Caco-2 (cell line): ENCODE measurements at regions not wholly inside any gene's neighbourhood (a gene's known extent, or its start where the extent isn't known, plus 50 kb on each side); places are given as distances from the start of the nearest gene placed in this dataset.

Experiments used
- BruUV-seq: library from RNA; stranded (reverse); fragments of 400-500 nt; replicated peaks from 2 replicates; lab custom pipeline; 2021; lab: Mats Ljungman, UMichigan
- CTCF ChIA-PET: fragments of 300-600 bp; sonication (Branson Sonifier 250); formaldehyde crosslinking; loops from one replicate; lab custom pipeline; 2022; ENCODE audit warnings: antibody characterized with exemption; lab: Charles Lee
- POLR2A ChIA-PET: fragments of 300-600 bp; sonication (Branson Sonifier 250); formaldehyde crosslinking; loops from one replicate; lab custom pipeline; 2022; ENCODE audit warnings: antibody characterized with exemption; lab: Charles Lee
- DNase-seq, 2 experiments: peaks; one replicate each; pipeline versions ENCODE4 v3.0.0 to v3.0.0-alpha.2; 2020 to 2022
- H3K27me3 ChIP-seq: replicated peaks from 2 replicates; pipeline ENCODE4 v1.6.0; 2011; ENCODE audit warnings: low read length; ENCODE audit not compliant: control insufficient read depth, insufficient read depth
- H3K36me3 ChIP-seq: 2 replicates; pipeline ENCODE4 v1.5.1; 2011; ENCODE audit warnings: low read length; ENCODE audit not compliant: control insufficient read depth, insufficient read depth
- H3K4me1 ChIP-seq: fragments of 250-450 bp; sonication (Bioruptor Pico); 2 replicates; pipeline ENCODE4 v1.5.1; 2020; ENCODE audit warnings: mild to moderate bottlenecking
- H3K4me3 ChIP-seq: 2 replicates; pipeline ENCODE4 v1.5.1; 2011; ENCODE audit warnings: low read depth, mild to moderate bottlenecking, control low read depth, low read length
- H3K9me3 ChIP-seq: fragments of 250-450 bp; sonication (Bioruptor Pico); 2 replicates; pipeline ENCODE4 v1.5.1; 2020; ENCODE audit warnings: mild to moderate bottlenecking, moderate library complexity
- H3K27ac Mint-ChIP-seq: one replicate; pipeline ENCODE4 v1.8.0; 2022; ENCODE audit warnings: mixed read lengths; ENCODE audit not compliant: unreplicated experiment
- H3K27me3 Mint-ChIP-seq: one replicate; pipeline ENCODE4 v1.8.0; 2022; ENCODE audit warnings: mixed read lengths; ENCODE audit not compliant: insufficient read depth, unreplicated experiment
- H3K36me3 Mint-ChIP-seq: one replicate; pipeline ENCODE4 v1.8.0; 2022; ENCODE audit warnings: mild to moderate bottlenecking, mixed read lengths; ENCODE audit not compliant: insufficient read depth, unreplicated experiment
- H3K4me1 Mint-ChIP-seq: one replicate; pipeline ENCODE4 v1.8.0; 2022; ENCODE audit warnings: low read depth, mixed read lengths; ENCODE audit not compliant: unreplicated experiment
- H3K4me3 Mint-ChIP-seq: one replicate; pipeline ENCODE4 v1.8.0; 2022; ENCODE audit warnings: mild to moderate bottlenecking, moderate library complexity, mixed read lengths; ENCODE audit not compliant: unreplicated experiment
- H3K9me3 Mint-ChIP-seq: one replicate; pipeline ENCODE4 v1.8.0; 2022; ENCODE audit warnings: mixed read lengths; ENCODE audit not compliant: unreplicated experiment
- CTCF ChIP-seq, 2 experiments: fragments of 200-600 bp in 1 of 2; IDR thresholded peaks; 1 replicate in 1 of 2; 2 replicates in 1 of 2; pipeline versions ENCODE4 v1.5.1 to v1.8.0; 2011 to 2022; ENCODE audit warnings: antibody characterized with exemption in 1 of 2, control low read depth in 1 of 2, inconsistent platforms in 1 of 2, low read depth in 1 of 2, low read length in 1 of 2, mild to moderate bottlenecking in 1 of 2, moderate library complexity in 1 of 2; ENCODE audit not compliant: insufficient read depth in 1 of 2, severe bottlenecking in 1 of 2, unreplicated experiment in 1 of 2
- intact Hi-C: fragments of 100-400 bp; cut with micrococcal nuclease; formaldehyde crosslinking; loops from one replicate; pipeline ENCODE4 v1.10.0; 2022; ENCODE audit not compliant: unreplicated experiment

GRCh38 chr5:93296338-93296737, 284.7 kb downstream of the NR2F1-AS1 start:
- no peaks in the 10 kb centered on the region for H3K4me1 Mint-ChIP-seq
- Histone ChIP-seq H3K36me3 (no peaks in the 10 kb centered on the region), H3K4me3 (no peak overlapping the region), H3K27me3 (no peaks in the 10 kb centered on the region), H3K4me1 (no peaks in the 10 kb centered on the region), H3K9me3 (no peaks in the 10 kb centered on the region)
- intact Hi-C loops: no loop called here
- no TSS peak for BruUV-seq
- no peak overlapping the region for H3K27ac Mint-ChIP-seq
- H3K9me3 Mint-ChIP-seq: no peaks in the 10 kb centered on the region
- no peak for TF ChIP-seq CTCF (IDR thresholded peaks at IDR 0.05; ENCODE audit: insufficient read depth in 1 of 2, low read depth in 1 of 2, low read length in 1 of 2, severe bottlenecking in 1 of 2, unreplicated experiment in 1 of 2)
- POLR2A ChIA-PET: no interaction called here
- no peak overlapping the region for H3K4me3 Mint-ChIP-seq
- CTCF ChIA-PET: no interaction called here
- no peaks in the 10 kb centered on the region for H3K36me3 Mint-ChIP-seq
- peaks cover 3% of the 10 kb centered on the region for H3K27me3 Mint-ChIP-seq
- no peak for DNase-seq

- TF ChIP-seq CTCF (IDR thresholded peaks at IDR 0.05; ENCODE audit: insufficient read depth in 1 of 2, low read depth in 1 of 2, low read length in 1 of 2, severe bottlenecking in 1 of 2, unreplicated experiment in 1 of 2): no peak
- intact Hi-C loops: no loop called here
- no peaks in the 10 kb centered on the region for H3K36me3 ChIP-seq
- H3K4me3 ChIP-seq: no peak overlapping the region
- H3K27me3 Mint-ChIP-seq: peaks cover 3% of the 10 kb centered on the region
- POLR2A ChIA-PET: no interaction called here
- H3K27ac Mint-ChIP-seq: no peak overlapping the region
- no peaks in the 10 kb centered on the region for H3K9me3 ChIP-seq
- no peaks in the 10 kb centered on the region for H3K4me1 ChIP-seq
- no peak for DNase-seq
- H3K9me3 Mint-ChIP-seq: no peaks in the 10 kb centered on the region
- CTCF ChIA-PET: no interaction called here
- H3K4me3 Mint-ChIP-seq: no peak overlapping the region
- no peaks in the 10 kb centered on the region for H3K4me1 Mint-ChIP-seq
- BruUV-seq: no TSS peak
- no peaks in the 10 kb centered on the region for H3K27me3 ChIP-seq
- H3K36me3 Mint-ChIP-seq: no peaks in the 10 kb centered on the region
Observed at GRCh38 chr5:93294996-93295395, 286.0 kb downstream of the NR2F1-AS1 start.

- TF ChIP-seq CTCF (IDR thresholded peaks at IDR 0.05; ENCODE audit: insufficient read depth in 1 of 2, low read depth in 1 of 2, low read length in 1 of 2, severe bottlenecking in 1 of 2, unreplicated experiment in 1 of 2): no peak
- Histone ChIP-seq H3K4me1 (no peaks in the 10 kb centered on the region), H3K9me3 (no peaks in the 10 kb centered on the region), H3K27me3 (no peaks in the 10 kb centered on the region), H3K36me3 (no peaks in the 10 kb centered on the region), H3K4me3 (no peak overlapping the region)
- no peak for DNase-seq
- H3K27me3 Mint-ChIP-seq: peaks cover 3% of the 10 kb centered on the region
- no peak overlapping the region for H3K4me3 Mint-ChIP-seq
- H3K27ac Mint-ChIP-seq: no peak overlapping the region
- ChIA-PET POLR2A (no interaction called here), CTCF (no interaction called here)
- H3K9me3 Mint-ChIP-seq: no peaks in the 10 kb centered on the region
- H3K4me1 Mint-ChIP-seq: no peaks in the 10 kb centered on the region
- no TSS peak for BruUV-seq
- intact Hi-C loops: no loop called here
- no peaks in the 10 kb centered on the region for H3K36me3 Mint-ChIP-seq
Observed at GRCh38 chr5:93294199-93294598, 286.8 kb downstream of the NR2F1-AS1 start.
